GM23338 (cell line): ENCODE measurements at regions not wholly inside any gene's neighbourhood (a gene's known extent, or its start where the extent isn't known, plus 50 kb on each side); places are given as distances from the start of the nearest gene placed in this dataset.

Experiments used
- ATAC-seq: fragments of 200-7000 bp; cut with Tn5 transposase; 3 replicates; pipeline ENCODE4 v1.9.1; 2020
- DNase-seq: peaks from one replicate; pipeline ENCODE4 v3.0.0-alpha.2; 2015; ENCODE audit warnings: low spot score
- H2AFZ ChIP-seq: fragments of 200-600 bp; sonication (generic); 2 replicates; pipeline ENCODE4 v1.8.0; 2016; ENCODE audit warnings: antibody characterized with exemption, mild to moderate bottlenecking, moderate library complexity
- H3F3A ChIP-seq: fragments of 200-600 bp; sonication (generic); replicated peaks from 2 replicates; pipeline ENCODE4 v1.8.0; 2017; ENCODE audit warnings: antibody characterized with exemption, mixed run types, low read depth
- H3K27ac ChIP-seq: fragments of 200-600 bp; sonication (generic); 2 replicates; pipeline ENCODE4 v1.6.1; 2016; ENCODE audit warnings: low read depth
- H3K27me3 ChIP-seq: fragments of 200-600 bp; sonication (generic); 2 replicates; pipeline ENCODE4 v1.8.0; 2016; ENCODE audit warnings: mild to moderate bottlenecking, mixed run types, moderate library complexity; ENCODE audit not compliant: insufficient read depth
- H3K36me3 ChIP-seq: fragments of 200-600 bp; sonication (generic); 2 replicates; pipeline ENCODE4 v1.8.0; 2016; ENCODE audit warnings: mild to moderate bottlenecking; ENCODE audit not compliant: insufficient read depth
- H3K4me1 ChIP-seq: fragments of 200-600 bp; sonication (generic); 2 replicates; pipeline ENCODE4 v1.8.0; 2016; ENCODE audit warnings: mild to moderate bottlenecking, moderate library complexity; ENCODE audit not compliant: insufficient read depth
- H3K4me2 ChIP-seq: fragments of 200-600 bp; sonication (generic); 2 replicates; pipeline ENCODE4 v1.7.1; 2017; ENCODE audit warnings: mixed run types
- H3K4me3 ChIP-seq: fragments of 200-600 bp; sonication (generic); 2 replicates; pipeline ENCODE4 v1.6.1; 2016; ENCODE audit warnings: mixed run types
- H3K79me2 ChIP-seq: fragments of 200-600 bp; sonication (generic); replicated peaks from 2 replicates; pipeline ENCODE4 v1.8.0; 2017; ENCODE audit warnings: mild to moderate bottlenecking; ENCODE audit not compliant: insufficient read depth
- H3K9me2 ChIP-seq: fragments of 200-600 bp; sonication (generic); 2 replicates; pipeline ENCODE4 v1.8.0; 2017; ENCODE audit not compliant: insufficient read depth
- H4K20me1 ChIP-seq: fragments of 200-600 bp; sonication (generic); replicated peaks from 2 replicates; pipeline ENCODE4 v1.8.0; 2017; ENCODE audit warnings: mild to moderate bottlenecking; ENCODE audit not compliant: insufficient read depth
- H3K27ac Mint-ChIP-seq: 2 replicates; pipeline ENCODE4 v1.8.0; 2020; ENCODE audit warnings: inconsistent platforms, mild to moderate bottlenecking, moderate library complexity, mixed read lengths
- H3K27me3 Mint-ChIP-seq: 3 replicates; pipeline ENCODE4 v1.8.0; 2022; ENCODE audit warnings: low read depth, mild to moderate bottlenecking, moderate library complexity, mixed read lengths, inconsistent platforms; ENCODE audit not compliant: insufficient read depth, poor library complexity
- H3K36me3 Mint-ChIP-seq: 3 replicates; pipeline ENCODE4 v1.8.0; 2021; ENCODE audit warnings: low read depth, mild to moderate bottlenecking, inconsistent platforms, moderate library complexity, mixed read lengths
- H3K4me1 Mint-ChIP-seq: 3 replicates; pipeline ENCODE4 v1.8.0; 2020; ENCODE audit warnings: mild to moderate bottlenecking, inconsistent platforms, mixed read lengths
- H3K4me3 Mint-ChIP-seq: 3 replicates; pipeline ENCODE4 v1.8.0; 2021; ENCODE audit warnings: moderate library complexity, mild to moderate bottlenecking, inconsistent platforms, mixed read lengths
- H3K9me3 Mint-ChIP-seq: 3 replicates; pipeline ENCODE4 v1.8.0; 2020; ENCODE audit warnings: moderate library complexity, mild to moderate bottlenecking, inconsistent platforms, mixed read lengths
- CREB1 ChIP-seq: fragments of 250-450 bp; sonication (Bioruptor Pico); IDR thresholded peaks from 2 replicates; pipeline ENCODE4 v1.5.0; 2020; ENCODE audit warnings: low read depth, mild to moderate bottlenecking, moderate library complexity
- CTCF ChIP-seq, 2 experiments: fragments of 200-600 bp in 1 of 2; sonication (generic) in 1 of 2; conservative IDR thresholded peaks; 2 replicates each; pipeline versions ENCODE4 v1.5.1 to v1.6.1; 2016 to 2017; ENCODE audit warnings: antibody characterized with exemption in 2 of 2, low read depth in 2 of 2, mild to moderate bottlenecking in 2 of 2, moderate library complexity in 1 of 2
- ETS1 ChIP-seq: IDR thresholded peaks from 2 replicates; pipeline ENCODE4 v1.6.1; 2016; ENCODE audit warnings: antibody characterized with exemption
- EZH2 ChIP-seq: fragments of 200-600 bp; sonication (generic); IDR thresholded peaks from one replicate; pipeline ENCODE4 v1.8.0; 2017; ENCODE audit warnings: antibody characterized with exemption, mild to moderate bottlenecking, low read depth; ENCODE audit not compliant: unreplicated experiment
- EZH2phosphoT487 ChIP-seq: fragments of 200-600 bp; sonication (generic); IDR thresholded peaks from one replicate; pipeline ENCODE4 v1.8.1; 2018; ENCODE audit warnings: antibody characterized with exemption; ENCODE audit not compliant: unreplicated experiment
- JUNB ChIP-seq: IDR thresholded peaks from one replicate; pipeline ENCODE4 v1.6.1; 2016; ENCODE audit warnings: antibody characterized with exemption; ENCODE audit not compliant: unreplicated experiment
- NANOG ChIP-seq: IDR thresholded peaks from 2 replicates; pipeline ENCODE4 v1.6.1; 2016; ENCODE audit warnings: antibody characterized with exemption, borderline replicate concordance
- POLR2AphosphoS5 ChIP-seq: IDR thresholded peaks from 2 replicates; pipeline ENCODE4 v1.6.1; 2016; ENCODE audit warnings: antibody characterized with exemption, low read depth
- REST ChIP-seq: IDR thresholded peaks from one replicate; pipeline ENCODE4 v1.6.1; 2018; ENCODE audit warnings: antibody characterized with exemption; ENCODE audit not compliant: unreplicated experiment
- STAT1 ChIP-seq: IDR thresholded peaks from one replicate; pipeline ENCODE4 v1.6.1; 2016; ENCODE audit warnings: antibody characterized with exemption; ENCODE audit not compliant: unreplicated experiment
- ZNF114 ChIP-seq: fragments of 250-450 bp; sonication (Bioruptor Pico); IDR thresholded peaks from 2 replicates; pipeline ENCODE4 v1.5.0; 2020; ENCODE audit warnings: mild to moderate bottlenecking, moderate library complexity
- ZNF331 ChIP-seq: fragments of 250-450 bp; sonication (Bioruptor Pico); IDR thresholded peaks from 2 replicates; pipeline ENCODE4 v1.5.0; 2020; ENCODE audit warnings: low read depth, mild to moderate bottlenecking, moderate library complexity
- TF ChIP-seq, protein P1 (sequence below): fragments of 250-450 bp; sonication (Bioruptor Pico); IDR thresholded peaks from 2 replicates; pipeline ENCODE4 v1.5.0; 2020; ENCODE audit warnings: mild to moderate bottlenecking, moderate library complexity

GRCh38 chr4:1466034-1466862, 60.0 kb upstream of the NKX1-1 start:
- H3K4me2 ChIP-seq = no peak overlapping the region
- Mint-ChIP-seq H3K4me1 (peaks cover 3% of the 10 kb centered on the region; the same call in 1 of the 3 replicates), H3K9me3 (peaks cover 13% of the 10 kb centered on the region), H3K4me3 (no peak overlapping the region), H3K36me3 (peaks cover 7% of the 10 kb centered on the region; the same call in 2 of the 3 replicates), H3K27ac (no peak overlapping the region), H3K27me3 (peaks cover 11% of the 10 kb centered on the region)
- H3K9me2 ChIP-seq = peaks cover 7% of the 10 kb centered on the region; the same call in 1 of the 2 replicates
- no peak overlapping the region for H3K27ac ChIP-seq
- no peaks in the 10 kb centered on the region for H3K79me2 ChIP-seq
- H3K27me3 ChIP-seq = no peaks in the 10 kb centered on the region; the same call in 1 of the 2 replicates
- TF ChIP-seq JUNB = no peak
- TF ChIP-seq STAT1 = no peak
- TF ChIP-seq REST = no peak
- TF ChIP-seq CREB1 (CRISPR knock-in tag) = no peak
- no peak for TF ChIP-seq NANOG
- TF ChIP-seq ETS1 = no peak
- no peak for TF ChIP-seq ZNF331
- no peak for TF ChIP-seq EZH2
- no peak for TF ChIP-seq ZNF114 (CRISPR knock-in tag)
- TF ChIP-seq POLR2AphosphoS5 = no peak
- TF ChIP-seq EZH2phosphoT487 = no peak
- TF ChIP-seq, protein P1, sequence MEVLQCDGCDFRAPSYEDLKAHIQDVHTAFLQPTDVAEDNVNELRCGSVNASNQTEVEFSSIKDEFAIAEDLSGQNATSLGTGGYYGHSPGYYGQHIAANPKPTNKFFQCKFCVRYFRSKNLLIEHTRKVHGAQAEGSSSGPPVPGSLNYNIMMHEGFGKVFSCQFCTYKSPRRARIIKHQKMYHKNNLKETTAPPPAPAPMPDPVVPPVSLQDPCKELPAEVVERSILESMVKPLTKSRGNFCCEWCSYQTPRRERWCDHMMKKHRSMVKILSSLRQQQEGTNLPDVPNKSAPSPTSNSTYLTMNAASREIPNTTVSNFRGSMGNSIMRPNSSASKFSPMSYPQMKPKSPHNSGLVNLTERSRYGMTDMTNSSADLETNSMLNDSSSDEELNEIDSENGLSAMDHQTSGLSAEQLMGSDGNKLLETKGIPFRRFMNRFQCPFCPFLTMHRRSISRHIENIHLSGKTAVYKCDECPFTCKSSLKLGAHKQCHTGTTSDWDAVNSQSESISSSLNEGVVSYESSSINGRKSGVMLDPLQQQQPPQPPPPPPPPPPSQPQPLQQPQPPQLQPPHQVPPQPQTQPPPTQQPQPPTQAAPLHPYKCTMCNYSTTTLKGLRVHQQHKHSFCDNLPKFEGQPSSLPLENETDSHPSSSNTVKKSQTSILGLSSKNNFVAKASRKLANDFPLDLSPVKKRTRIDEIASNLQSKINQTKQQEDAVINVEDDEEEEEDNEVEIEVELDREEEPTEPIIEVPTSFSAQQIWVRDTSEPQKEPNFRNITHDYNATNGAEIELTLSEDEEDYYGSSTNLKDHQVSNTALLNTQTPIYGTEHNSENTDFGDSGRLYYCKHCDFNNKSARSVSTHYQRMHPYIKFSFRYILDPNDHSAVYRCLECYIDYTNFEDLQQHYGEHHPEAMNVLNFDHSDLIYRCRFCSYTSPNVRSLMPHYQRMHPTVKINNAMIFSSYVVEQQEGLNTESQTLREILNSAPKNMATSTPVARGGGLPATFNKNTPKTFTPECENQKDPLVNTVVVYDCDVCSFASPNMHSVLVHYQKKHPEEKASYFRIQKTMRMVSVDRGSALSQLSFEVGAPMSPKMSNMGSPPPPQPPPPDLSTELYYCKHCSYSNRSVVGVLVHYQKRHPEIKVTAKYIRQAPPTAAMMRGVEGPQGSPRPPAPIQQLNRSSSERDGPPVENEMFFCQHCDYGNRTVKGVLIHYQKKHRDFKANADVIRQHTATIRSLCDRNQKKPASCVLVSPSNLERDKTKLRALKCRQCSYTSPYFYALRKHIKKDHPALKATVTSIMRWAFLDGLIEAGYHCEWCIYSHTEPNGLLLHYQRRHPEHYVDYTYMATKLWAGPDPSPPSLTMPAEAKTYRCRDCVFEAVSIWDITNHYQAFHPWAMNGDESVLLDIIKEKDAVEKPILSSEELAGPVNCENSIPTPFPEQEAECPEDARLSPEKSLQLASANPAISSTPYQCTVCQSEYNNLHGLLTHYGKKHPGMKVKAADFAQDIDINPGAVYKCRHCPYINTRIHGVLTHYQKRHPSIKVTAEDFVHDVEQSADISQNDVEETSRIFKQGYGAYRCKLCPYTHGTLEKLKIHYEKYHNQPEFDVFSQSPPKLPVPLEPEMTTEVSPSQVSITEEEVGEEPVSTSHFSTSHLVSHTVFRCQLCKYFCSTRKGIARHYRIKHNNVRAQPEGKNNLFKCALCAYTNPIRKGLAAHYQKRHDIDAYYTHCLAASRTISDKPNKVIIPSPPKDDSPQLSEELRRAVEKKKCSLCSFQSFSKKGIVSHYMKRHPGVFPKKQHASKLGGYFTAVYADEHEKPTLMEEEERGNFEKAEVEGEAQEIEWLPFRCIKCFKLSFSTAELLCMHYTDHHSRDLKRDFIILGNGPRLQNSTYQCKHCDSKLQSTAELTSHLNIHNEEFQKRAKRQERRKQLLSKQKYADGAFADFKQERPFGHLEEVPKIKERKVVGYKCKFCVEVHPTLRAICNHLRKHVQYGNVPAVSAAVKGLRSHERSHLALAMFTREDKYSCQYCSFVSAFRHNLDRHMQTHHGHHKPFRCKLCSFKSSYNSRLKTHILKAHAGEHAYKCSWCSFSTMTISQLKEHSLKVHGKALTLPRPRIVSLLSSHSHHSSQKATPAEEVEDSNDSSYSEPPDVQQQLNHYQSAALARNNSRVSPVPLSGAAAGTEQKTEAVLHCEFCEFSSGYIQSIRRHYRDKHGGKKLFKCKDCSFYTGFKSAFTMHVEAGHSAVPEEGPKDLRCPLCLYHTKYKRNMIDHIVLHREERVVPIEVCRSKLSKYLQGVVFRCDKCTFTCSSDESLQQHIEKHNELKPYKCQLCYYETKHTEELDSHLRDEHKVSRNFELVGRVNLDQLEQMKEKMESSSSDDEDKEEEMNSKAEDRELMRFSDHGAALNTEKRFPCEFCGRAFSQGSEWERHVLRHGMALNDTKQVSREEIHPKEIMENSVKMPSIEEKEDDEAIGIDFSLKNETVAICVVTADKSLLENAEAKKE (CRISPR knock-in tag) = no peak
- TF ChIP-seq CTCF (conservative IDR thresholded peaks at IDR 0.05; ENCODE audit: low read depth in 2 of 2) = no peak
- DNase-seq (no peak), ATAC-seq (no peak)
- H3K36me3 ChIP-seq = no peaks in the 10 kb centered on the region
- no peaks in the 10 kb centered on the region for H3K4me1 ChIP-seq
- no peaks in the 10 kb centered on the region for H3F3A ChIP-seq
- no peaks in the 10 kb centered on the region for H4K20me1 ChIP-seq
- no peak overlapping the region for H2AFZ ChIP-seq
- no peak overlapping the region for H3K4me3 ChIP-seq
